Thyroid gland (tissue), 4 donors: ENCODE measurements at regions not wholly inside any gene's neighbourhood (a gene's known extent, or its start where the extent isn't known, plus 50 kb on each side); places are given as distances from the start of the nearest gene placed in this dataset.

Experiments
- DNase-seq, 2 donors: peaks; one replicate each; pipeline ENCODE4 v3.0.0-alpha.2; 2019
- H3K27ac ChIP-seq, 3 donors: fragments of 200-600 bp; sonication (generic); 1 replicate in 2 of 3; 2 replicates in 1 of 3; pipeline ENCODE4 v1.5.1; 2016 to 2019; ENCODE audit warnings: mild to moderate bottlenecking in 1 of 3, moderate library complexity in 1 of 3
- H3K27me3 ChIP-seq: fragments of 200-600 bp; sonication (generic); one replicate; pipeline ENCODE4 v1.5.1; 2019
- H3K36me3 ChIP-seq, 2 donors: fragments of 200-600 bp; sonication (generic); one replicate each; pipeline ENCODE4 v1.5.1; 2016 to 2019
- H3K4me1 ChIP-seq, 2 donors: fragments of 200-600 bp; sonication (generic); one replicate each; pipeline ENCODE4 v1.5.1; 2017 to 2019
- H3K4me3 ChIP-seq, 3 donors: fragments of 200-600 bp; sonication (generic); replicated peaks in 1 of 3; 1 replicate in 2 of 3; 2 replicates in 1 of 3; pipeline ENCODE4 v1.5.1; 2016; ENCODE audit warnings: mild to moderate bottlenecking in 1 of 3
- H3K9me3 ChIP-seq: fragments of 200-600 bp; sonication (generic); one replicate; pipeline ENCODE4 v1.5.1; 2017
- POLR2A ChIP-seq, 2 donors: fragments of 450-650 bp; IDR thresholded peaks; one replicate each; pipeline ENCODE4 v1.6.1; 2017; ENCODE audit warnings: antibody characterized with exemption in 2 of 2, mild to moderate bottlenecking in 2 of 2, moderate library complexity in 1 of 2
- WGBS, 2 donors: methylation state at CpG; one replicate each; pipeline ENCODE4 v1.1.5; 2017; 5-methylcytosine and 5-hydroxymethylcytosine counted together
- intact Hi-C: fragments of 100-400 bp; cut with DNase I; formaldehyde crosslinking; loops from one replicate; pipeline ENCODE4 v1.15.1; 2023
- TF ChIP-seq, protein P1 (sequence below), 6 experiments: fragments of 200-600 bp in 3 of 6; fragments of 450-650 bp in 3 of 6; sonication (generic) in 3 of 6; IDR thresholded peaks; one replicate each; pipeline ENCODE4 v1.5.1; 2016 to 2019; ENCODE audit warnings: antibody characterized with exemption in 6 of 6, mild to moderate bottlenecking in 2 of 6, inconsistent platforms in 1 of 6, moderate library complexity in 1 of 6

DNA sequence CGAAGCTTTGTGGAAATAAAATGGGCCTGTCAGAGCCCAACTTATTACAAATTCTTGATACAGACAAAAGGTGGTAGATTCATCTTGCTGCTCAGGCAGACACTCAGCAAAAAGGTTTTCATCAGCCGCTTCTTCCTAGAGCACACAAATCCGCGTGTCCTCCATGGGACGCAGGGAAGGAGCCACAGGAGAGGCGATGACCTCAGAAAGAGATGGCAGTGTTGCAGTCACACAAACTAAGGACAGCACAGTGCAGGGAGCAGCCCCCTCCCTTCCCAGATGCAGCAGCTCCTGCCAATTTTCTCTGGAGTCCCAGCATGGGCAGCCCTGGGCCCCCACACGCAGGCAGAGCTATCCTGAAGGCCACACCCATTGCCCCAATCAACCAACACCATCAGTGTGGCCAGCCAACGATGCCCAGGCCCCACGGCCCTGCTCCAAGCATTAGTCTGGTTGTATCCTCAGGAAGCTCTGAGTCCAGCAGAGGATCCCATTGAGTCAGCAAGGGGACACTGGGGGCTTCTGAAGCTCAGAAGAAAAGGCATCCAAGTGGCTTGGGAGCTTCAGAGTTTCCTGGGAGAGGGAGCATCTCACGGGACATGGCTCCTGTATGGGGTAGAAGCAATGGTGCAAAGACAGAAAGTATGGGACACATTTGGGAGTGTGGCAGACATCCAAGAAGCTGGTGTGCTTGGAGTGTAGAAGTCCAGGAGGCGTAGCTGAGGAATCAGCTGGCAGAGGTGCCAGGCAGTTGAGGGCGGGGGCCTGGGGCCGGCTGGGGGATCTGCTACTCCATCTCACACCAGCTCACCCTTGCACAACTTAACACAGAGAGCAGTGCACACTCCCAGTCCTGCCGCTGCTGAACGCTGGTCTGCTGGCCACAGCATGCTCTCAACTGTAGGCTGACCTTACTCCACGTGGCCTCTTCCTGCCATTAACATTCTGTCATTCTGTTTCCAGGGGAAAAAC lies 142.1 kb upstream of the CST7 start:
- Histone ChIP-seq H3K4me1 (peaks cover 39 to 46% of the 10 kb centered on the region in 2 donors), H3K27me3 (no peaks in the 10 kb centered on the region), H3K4me3 (no peak overlapping the region), H3K36me3 (no peaks in the 10 kb centered on the region), H3K27ac (peak overlapping the region; percentile 28 to 71 (median 62)), H3K9me3 (no peaks in the 10 kb centered on the region)
- peak; percentile 65 to 79 for DNase-seq
- WGBS, 2 donors, result 60 to 69% methylated on average over 14 to 15 of the region's 16 CpGs
- TF ChIP-seq, protein P1, sequence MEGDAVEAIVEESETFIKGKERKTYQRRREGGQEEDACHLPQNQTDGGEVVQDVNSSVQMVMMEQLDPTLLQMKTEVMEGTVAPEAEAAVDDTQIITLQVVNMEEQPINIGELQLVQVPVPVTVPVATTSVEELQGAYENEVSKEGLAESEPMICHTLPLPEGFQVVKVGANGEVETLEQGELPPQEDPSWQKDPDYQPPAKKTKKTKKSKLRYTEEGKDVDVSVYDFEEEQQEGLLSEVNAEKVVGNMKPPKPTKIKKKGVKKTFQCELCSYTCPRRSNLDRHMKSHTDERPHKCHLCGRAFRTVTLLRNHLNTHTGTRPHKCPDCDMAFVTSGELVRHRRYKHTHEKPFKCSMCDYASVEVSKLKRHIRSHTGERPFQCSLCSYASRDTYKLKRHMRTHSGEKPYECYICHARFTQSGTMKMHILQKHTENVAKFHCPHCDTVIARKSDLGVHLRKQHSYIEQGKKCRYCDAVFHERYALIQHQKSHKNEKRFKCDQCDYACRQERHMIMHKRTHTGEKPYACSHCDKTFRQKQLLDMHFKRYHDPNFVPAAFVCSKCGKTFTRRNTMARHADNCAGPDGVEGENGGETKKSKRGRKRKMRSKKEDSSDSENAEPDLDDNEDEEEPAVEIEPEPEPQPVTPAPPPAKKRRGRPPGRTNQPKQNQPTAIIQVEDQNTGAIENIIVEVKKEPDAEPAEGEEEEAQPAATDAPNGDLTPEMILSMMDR (IDR thresholded peaks at IDR 0.05), result no peak
- no peak for TF ChIP-seq POLR2A (IDR thresholded peaks at IDR 0.05)
- intact Hi-C loops, result no loop called here

GRCh38 chr20:24808616-24809015 lies 140.5 kb upstream of the CST7 start:
- intact Hi-C loops, result no loop called here
- no peak overlapping the region for H3K27ac ChIP-seq
- H3K36me3 ChIP-seq, result no peaks in the 10 kb centered on the region
- no peak overlapping the region for H3K4me3 ChIP-seq
- no peak for DNase-seq
- no peaks in the 10 kb centered on the region for H3K27me3 ChIP-seq
- peaks cover 39 to 44% of the 10 kb centered on the region in 2 donors for H3K4me1 ChIP-seq
- TF ChIP-seq, protein P1 (IDR thresholded peaks at IDR 0.05), result no peak
- TF ChIP-seq POLR2A (IDR thresholded peaks at IDR 0.05), result no peak
- H3K9me3 ChIP-seq, result no peaks in the 10 kb centered on the region
- 87 to 90% methylated on average over 10 of the region's 10 CpGs for WGBS, 2 donors

DNA sequence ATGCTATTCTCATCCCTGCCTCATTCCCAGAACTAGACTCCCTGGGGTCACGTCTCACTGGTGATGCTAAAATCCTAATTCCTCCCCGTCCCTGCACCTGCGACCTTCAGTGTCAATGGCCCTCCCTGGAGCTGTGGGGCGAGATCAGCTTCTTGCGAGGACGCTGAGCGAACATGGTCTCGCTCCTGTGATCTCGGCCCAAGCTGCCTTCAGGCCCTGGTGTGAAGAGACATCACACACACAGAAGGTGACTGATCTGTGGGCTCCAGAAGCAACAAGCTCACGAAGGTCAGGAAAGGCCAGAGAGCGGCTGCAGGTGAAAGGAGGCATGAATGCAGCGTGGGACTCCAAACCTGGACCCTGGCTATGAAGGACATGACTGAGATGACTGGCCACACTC lies 139.5 kb upstream of the CST7 start:
- H3K27me3 ChIP-seq, result no peaks in the 10 kb centered on the region
- no peak for DNase-seq

DNA sequence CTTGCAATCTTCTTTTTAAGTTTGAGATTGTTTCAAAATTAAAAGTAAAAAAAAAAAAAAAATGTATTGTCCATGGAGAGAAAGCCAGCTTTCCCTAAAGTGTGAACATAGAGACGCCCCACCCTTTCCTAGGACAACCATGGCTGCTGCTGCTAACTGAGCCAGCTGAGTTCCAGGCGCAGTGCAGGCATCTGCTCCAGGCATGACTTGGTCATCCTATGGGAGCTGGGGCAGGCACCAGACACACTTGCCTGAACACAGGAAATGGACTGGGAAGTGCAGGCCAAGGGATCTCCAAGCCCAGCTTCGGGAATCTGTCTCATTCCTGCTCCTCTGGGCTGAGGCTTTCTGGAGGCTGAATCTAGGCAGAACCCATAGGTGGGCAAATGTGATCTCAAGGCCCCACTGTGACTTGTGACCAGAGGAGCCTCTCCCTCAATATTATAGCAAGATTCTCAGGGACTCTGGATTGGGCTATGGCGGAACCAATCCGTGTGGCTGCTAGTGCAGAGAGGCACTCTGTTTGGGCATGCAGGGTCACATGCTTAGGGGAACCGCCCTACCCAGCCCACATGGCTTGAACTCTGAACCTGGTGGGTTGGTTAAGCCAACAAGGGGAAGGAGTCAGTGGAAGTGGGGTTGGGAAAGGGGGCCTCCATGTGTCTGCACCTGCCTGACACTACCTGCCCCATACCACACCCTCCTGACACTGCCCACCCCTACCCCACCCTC lies 138.2 kb upstream of the CST7 start:
- no peaks in the 10 kb centered on the region for H3K9me3 ChIP-seq
- H3K27me3 ChIP-seq, result no peaks in the 10 kb centered on the region
- no peak for TF ChIP-seq POLR2A (IDR thresholded peaks at IDR 0.05)
- TF ChIP-seq, protein P1 (IDR thresholded peaks at IDR 0.05), result no peak
- no peaks in the 10 kb centered on the region for H3K36me3 ChIP-seq
- WGBS, 2 donors, result 80 to 91% methylated on average over 6 of the region's 6 CpGs
- intact Hi-C loops, result no loop called here
- H3K4me3 ChIP-seq, result no peak overlapping the region
- no peak for DNase-seq
- H3K4me1 ChIP-seq, result peaks cover 21 to 23% of the 10 kb centered on the region in 2 donors
- H3K27ac ChIP-seq, result no peak overlapping the region

More for the DNA sequence above, 139.5 kb upstream of the CST7 start:
- intact Hi-C loops, result no loop called here
- no peak overlapping the region for H3K27ac ChIP-seq
- WGBS, 2 donors, result 88 to 99% methylated on average over 5 to 12 of the region's 12 CpGs
- no peak for TF ChIP-seq POLR2A (IDR thresholded peaks at IDR 0.05)
- TF ChIP-seq, protein P1 (IDR thresholded peaks at IDR 0.05), result no peak
- H3K9me3 ChIP-seq, result no peaks in the 10 kb centered on the region
- no peaks in the 10 kb centered on the region for H3K36me3 ChIP-seq
- peaks cover 32 to 34% of the 10 kb centered on the region in 2 donors for H3K4me1 ChIP-seq
- H3K4me3 ChIP-seq, result no peak overlapping the region
